ENCODE measurements at regions not wholly inside any gene's neighbourhood (a gene's known extent, or its start where the extent isn't known, plus 50 kb on each side); places are given as distances from the start of the nearest gene placed in this dataset.

- TF ChIP-seq, protein P1, sequence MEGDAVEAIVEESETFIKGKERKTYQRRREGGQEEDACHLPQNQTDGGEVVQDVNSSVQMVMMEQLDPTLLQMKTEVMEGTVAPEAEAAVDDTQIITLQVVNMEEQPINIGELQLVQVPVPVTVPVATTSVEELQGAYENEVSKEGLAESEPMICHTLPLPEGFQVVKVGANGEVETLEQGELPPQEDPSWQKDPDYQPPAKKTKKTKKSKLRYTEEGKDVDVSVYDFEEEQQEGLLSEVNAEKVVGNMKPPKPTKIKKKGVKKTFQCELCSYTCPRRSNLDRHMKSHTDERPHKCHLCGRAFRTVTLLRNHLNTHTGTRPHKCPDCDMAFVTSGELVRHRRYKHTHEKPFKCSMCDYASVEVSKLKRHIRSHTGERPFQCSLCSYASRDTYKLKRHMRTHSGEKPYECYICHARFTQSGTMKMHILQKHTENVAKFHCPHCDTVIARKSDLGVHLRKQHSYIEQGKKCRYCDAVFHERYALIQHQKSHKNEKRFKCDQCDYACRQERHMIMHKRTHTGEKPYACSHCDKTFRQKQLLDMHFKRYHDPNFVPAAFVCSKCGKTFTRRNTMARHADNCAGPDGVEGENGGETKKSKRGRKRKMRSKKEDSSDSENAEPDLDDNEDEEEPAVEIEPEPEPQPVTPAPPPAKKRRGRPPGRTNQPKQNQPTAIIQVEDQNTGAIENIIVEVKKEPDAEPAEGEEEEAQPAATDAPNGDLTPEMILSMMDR (IDR thresholded peaks at IDR 0.05): no peak
- no peak for TF ChIP-seq POLR2A (IDR thresholded peaks at IDR 0.05)
- no peak for TF ChIP-seq EP300 (IDR thresholded peaks at IDR 0.05)
- TF ChIP-seq POLR2AphosphoS5 (IDR thresholded peaks at IDR 0.05): no peak
These were observed 262.7 kb upstream of the BMP2 start for GRCh38 chr20:6504826-6505225.

Data from suprapubic skin (tissue), 4 donors.